Kasumi-1 (cell line): ENCODE measurements at regions not wholly inside any gene's neighbourhood (a gene's known extent, or its start where the extent isn't known, plus 50 kb on each side); places are given as distances from the start of the nearest gene placed in this dataset.
"Not testable (repeated sequence)": the region's sequence is repeated elsewhere in the genome, so short reads cannot be mapped to it uniquely, and the experiment has no call there.

Source experiments
- DNase-seq, 2 experiments: peaks; one replicate each; lab custom pipeline; 2025; lab: John Stamatoyannopoulos, UW

DNA sequence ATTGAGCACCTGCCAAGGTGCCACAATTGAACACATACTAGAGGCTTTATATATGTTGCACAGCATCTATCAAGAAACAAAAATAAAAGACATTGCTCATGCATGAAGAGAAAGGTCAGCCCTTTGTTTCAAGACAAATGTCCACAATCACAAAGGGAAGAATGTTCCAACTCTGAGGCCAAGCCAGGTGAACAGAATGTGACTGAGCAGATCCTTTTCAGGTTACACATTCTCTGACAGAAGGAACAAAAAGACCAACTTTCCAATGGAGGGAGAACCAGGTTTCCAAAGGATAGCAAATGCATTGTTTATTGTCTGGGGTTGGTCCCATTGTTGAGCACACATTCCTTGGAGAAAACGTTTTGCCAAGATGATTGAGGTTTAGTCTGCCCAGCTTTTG lies 50.2 kb upstream of the FAM174B start:
- no peak for DNase-seq

DNA sequence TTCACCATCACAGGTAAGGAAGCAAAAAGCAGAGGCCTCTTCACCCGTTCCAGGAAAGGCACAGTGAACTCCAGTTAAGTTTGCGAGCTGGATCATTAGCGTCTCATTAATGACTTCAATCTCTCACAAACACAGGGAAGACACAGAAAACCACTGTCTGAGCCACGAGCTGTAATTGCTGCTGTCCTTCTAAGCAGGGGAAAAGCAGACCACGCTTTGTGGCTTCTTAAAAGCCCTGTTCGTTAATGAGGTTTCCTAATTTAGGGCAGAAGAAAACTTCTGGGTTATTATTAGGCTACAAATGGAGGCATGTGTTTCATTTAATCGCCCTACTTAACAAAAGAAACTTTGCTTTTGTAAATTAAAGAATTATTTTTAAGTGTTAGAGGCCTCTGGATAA lies 50.6 kb upstream of the FAM174B start:
- no peak for DNase-seq

DNA sequence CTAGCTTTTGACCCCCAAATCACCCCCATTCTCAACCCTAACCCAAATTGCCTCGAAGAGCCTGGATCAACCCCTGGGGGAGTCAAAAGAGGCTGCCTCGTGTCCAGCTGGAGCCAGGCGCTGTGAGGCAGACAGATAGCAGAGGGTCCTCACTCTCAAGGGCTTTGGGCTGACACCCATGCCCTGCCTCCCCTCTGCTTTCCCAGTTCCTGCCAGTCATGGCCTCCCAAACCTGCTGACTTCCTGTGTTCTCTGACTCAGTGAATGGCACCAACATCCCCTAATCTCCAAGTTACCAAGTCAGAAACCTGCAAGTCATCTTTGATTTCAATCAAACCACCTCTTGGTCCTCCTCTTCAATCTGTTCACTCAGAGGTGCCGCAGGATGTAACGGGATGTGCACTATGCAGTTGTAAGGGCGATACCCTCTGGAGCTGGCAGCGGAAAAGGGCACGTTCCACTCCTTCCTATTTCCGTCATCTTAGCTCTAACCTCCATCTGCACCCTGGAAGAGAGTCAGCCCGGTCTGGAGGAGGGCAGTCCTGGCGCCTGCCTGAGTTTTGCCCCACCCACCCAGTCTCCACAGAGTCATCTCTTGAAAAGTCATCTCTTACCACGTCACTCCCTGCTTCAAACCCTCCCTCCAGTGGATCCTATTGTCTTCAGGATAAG lies 52.4 kb upstream of the FAM174B start:
- DNase-seq, result no peak

DNA sequence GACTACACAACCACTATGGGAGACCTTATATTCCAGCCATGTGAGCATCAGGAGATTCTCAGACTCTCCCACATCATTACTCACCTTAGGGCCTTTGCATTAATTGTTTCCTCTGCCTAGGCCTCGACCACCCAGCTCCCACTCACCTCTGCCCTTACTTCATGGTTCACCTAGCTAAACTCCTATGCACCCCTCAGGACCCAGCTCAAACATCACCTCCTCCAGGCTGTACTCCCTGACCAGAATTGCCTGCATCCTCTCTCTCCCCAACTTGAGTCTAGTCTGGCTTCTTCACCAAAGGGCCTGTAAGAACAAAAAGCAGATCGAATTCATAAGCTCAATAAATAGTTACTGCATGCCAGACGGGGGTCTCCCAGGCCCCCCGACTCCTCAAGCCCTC lies 53.1 kb upstream of the FAM174B start:
- DNase-seq, result no peak

DNA sequence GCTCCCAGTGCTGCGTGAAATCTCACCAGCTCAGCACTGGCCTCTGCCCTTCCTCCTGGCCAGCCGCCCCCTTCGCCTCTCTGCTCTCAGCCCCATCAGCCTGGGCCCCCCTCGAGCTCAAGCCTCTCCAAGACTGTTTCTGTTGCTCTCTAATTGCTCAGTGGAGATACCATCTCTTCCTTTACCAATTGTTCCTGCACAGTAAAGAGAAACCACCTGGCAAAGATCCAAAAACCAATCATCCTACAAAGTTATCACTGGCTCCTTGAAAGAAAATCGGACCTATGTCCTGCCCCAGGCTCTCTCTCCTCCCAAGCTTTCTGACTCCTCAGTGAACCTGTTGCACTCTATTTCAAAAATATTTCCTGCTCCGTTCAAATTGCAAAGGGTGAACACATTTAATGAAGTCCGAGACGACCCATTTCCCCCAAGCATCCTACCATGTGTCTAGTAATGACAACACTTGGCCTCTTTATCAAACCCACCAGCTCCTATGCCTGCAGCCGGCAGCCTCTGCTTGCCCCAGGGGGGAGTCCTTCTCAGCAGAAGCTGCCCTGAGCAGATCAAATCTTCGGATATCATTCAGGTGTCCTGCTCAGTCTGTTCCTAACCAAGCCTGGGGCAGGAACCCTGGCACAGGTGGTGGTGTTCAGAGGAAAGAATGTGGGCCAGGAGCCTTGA lies 53.7 kb upstream of the FAM174B start:
- DNase-seq, result no peak

DNA sequence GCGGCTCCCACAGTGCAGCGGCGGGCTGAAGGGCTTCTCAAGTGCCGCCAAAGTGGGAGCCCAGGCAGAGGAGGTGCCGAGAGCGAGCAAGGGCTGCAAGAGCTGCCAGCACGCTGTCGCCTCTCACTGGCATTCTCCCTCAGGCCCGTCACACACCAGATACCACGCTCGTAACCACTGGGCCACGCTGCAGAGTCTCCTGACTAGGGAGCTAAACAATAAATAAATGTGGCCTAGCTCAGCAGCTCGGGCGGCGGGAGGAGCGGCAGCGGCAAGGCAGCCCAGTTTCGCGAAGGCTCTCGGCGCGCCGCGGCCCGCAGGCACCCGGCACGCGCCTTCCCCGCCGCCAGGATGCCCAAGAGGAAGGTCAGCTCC lies 55.9 kb upstream of the FAM174B start:
- no peak for DNase-seq

DNA sequence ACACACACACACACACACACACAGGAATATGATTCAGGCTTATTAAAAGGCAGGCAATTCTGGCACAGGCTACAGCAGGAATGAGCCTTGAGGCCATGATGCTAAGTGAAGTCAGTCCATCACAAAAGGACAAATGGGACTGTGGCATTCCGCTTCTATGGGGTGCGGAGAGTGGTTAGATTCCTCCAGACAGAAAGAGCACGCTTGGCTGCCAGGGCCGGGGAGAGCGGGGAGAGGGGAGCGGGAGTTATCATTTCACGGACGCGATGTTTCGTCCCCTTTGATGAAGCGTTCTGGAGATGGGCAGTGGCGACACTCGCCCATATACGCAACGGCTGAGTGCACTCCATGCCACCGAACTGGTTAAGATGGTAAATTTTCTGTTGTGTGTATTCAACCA lies 58.5 kb upstream of the FAM174B start:
- no peak for DNase-seq

DNA sequence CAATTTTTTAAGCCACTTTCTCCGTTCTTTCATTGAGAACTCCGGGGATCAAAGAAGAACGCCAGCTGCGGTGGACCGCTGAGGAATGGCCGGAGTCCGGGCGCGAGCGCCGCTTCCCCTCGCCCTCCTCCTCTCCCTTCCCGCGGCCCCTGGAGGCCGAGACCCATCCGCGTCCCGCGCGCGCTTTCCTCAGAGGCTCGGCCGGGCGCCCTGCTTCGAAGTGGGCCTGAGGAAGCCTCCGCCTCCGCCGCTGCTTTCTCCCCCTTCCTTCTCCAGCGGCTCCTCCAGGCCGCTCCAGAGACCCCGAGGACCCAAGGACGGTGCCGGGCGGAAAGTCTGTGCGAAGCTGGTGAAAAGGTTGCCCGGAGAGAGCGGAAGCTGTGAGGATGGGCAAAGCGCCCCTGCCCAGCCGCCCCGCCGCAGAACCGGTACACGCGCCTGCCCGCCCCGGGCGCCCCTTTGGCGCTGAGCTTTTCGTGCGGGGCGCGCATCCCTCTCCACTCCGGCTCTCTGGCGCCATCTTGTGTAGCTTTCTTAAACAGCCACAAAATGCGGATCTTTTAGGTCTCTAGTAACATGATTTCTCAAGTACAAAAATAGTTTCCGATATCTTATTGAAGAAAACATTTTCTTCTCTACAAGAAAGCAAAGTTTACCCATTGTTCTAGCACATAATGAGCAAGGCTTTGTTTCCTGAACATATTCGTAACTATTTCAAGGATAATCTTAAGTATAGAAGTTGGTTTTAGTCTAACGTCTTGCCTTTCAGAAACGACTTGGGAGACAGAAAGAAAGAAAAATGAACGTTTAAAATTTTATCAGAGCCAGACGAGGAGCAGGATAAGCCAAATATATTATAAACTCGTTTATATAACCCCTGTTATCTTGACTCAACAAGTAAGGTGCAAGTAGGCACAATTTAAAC lies 59.2 kb upstream of the FAM174B start:
- peak; percentile 75 to 90 for DNase-seq

DNA sequence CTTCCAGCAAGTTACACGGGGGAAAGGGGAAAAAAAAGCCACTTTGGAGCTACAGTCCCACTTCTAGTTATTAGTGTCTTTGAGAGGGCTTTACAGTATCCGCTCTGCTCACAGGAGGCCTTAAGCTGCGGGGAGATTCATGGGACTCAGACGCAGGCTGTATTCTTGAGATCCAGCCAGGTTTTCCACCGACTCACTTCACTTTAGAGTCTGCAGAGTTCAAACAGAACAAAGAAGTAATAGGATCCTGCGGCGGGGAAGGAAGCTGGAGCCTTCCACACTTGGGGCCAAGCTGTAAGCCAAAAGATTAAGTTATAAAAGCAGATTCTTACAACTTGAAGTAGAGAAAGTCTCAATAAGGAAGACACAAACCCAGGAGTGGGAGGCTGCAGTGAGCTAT lies 60.2 kb upstream of the FAM174B start:
- no peak for DNase-seq

DNA sequence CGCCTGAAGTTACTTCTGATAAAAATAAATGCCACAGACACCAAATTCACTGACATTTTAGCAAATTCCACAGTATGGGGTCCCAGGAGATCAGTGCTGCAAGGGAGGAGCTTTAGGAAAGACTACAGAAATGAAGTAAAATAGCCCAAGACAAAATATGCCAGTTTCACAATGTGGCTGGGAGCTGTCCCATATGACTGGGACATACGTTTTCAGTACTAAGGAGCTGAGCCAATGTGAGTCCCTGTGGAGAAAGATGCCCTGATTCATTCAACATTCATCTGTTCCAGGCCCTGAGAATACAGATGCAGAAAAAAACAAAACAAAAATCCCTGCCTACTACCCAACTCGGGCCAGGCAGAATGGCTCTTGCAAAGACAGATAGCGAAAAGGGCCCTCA lies 63.4 kb upstream of the FAM174B start:
- DNase-seq, result no peak

DNA sequence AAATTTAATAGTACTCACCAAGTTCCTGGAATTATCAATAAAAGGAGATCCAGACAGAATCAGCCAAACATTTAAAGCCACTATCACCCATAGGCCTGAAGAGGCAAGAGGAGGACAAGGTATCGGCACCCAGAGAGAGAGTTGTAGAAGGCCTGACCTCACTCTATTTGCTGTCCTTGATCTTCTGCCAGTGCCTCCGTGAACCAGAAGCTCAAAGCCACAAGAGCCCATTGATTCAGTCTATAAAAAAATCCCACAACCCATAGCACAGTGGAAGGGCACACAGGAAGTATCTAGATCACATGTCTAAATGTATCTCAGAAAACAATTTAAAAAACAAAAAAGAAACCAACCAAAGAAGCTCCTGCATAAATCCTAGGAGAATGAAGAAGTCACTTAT lies 68.6 kb upstream of the FAM174B start:
- no peak for DNase-seq

DNA sequence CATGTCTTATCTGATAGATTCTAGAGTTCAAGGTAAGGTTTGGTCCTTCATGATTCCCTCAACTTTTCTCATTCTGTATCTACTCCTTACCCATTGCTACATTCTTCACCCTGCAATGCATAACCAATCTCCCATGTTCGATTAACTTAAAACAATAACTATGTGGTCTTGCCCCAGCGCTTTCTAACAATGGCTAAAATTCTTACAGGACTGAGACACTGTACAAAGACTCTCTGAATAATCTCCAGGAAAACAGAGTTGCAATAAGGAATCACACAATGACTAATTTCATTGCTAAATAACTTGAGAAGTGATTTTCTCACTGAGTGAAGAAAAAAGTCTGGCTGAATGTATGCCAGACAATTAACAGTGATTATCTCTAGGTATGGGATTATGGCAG lies 69.6 kb upstream of the FAM174B start:
- no peak for DNase-seq

DNA sequence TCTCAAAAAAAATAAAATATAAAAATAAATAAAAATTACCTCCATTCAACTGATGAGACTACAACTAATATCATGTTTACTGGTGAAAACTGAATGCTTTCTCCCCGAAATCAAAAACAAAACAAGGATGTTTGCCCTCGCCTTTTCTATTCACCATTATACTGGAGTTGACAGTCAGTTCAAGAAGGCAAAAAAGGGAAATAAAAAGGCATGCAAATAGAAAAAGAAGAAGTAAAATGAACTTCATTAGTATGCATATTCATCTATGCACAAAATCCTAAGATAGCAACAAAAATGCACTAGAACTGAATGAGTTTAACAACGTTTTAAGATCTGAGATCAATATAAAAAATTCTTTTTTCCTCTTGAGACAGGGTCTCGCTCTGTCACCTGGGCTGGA lies 72.7 kb upstream of the FAM174B start:
- no peak for DNase-seq

DNA sequence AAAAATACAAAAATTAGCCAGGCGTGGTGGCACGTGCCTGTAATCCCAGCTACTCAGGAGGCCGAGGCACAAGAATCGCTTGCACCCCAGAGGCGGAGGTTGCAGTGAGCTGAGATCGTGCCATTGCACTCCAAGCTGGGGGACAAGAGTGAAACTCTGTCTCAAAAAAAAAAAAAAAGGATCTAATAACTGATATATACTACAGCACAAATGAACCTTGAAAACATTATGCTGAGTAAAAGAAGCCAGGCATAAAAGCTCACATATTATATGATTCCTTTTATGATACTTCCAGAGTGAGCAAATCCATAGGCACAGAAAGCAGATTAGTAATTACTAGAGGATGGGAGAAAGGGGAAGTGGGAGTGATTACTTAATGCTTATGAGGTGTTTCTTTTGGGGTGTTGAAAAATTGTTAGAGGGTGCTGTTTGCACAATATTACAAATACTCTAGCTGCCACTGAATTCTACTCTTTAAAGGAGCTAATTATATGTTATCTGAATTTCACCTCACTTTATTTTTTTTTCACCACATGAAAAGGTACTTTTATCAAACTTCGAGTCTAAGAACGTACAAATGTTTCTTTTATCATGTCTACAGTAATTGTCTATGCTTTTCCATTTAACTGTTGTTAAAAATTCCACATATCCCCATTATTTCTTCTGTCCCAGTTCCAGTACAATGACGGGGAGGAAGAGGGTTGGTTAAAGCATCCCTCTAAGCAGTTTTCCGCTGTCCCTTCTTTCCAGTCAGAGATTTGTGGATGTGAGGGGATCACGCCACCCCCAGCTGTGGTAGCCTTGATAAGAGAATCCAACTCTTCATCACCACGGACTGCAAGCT lies 77.7 kb upstream of the FAM174B start:
- DNase-seq, result peak; percentile 25 to 27

DNA sequence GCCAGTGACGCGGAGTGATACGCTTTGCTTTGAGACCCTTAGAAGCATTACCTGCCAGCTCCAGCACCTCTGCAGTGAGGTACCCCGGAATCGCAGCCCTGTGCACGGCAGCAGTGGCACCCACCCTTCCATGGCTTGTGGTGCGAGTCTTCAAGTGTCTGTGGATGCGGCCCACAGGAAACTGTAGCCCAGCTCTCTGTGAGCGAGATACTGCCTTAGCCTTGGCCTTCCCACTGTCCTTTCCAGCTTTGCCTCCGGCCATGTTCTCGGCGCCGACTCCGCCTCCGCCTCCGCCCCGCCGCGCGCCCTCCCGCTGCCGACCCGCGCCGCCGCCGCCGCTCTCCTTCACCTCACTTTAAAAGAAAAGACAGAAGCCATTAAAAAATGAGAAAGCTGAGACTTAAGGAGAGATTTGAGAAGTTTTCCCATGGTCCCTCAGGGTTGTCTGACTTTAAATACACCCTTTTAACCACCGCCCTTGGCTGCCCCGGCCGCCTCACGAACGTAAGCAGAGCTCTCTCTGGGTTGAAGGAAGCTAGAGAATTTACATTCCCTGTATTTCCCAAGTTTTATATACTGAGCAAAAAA lies 78.5 kb upstream of the FAM174B start:
- no peak for DNase-seq

DNA sequence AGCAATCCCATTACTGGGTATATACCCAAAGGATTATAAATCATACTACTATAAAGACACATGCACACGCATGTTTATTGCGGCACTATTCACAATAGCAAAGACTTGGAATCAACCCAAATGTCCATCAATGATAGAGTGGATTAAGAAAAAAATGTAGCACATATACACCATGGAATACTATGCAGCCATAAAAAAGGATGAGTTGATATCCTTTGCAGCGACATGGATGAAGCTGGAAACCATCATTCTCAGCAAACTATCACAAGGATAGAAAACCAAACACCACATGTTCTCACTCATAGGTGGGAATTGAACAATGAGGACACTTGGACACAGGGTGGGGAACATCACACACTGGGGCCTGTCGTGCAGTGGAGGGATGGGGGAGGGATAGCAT lies 83.7 kb upstream of the FAM174B start:
- not testable (repeated sequence) for DNase-seq

DNA sequence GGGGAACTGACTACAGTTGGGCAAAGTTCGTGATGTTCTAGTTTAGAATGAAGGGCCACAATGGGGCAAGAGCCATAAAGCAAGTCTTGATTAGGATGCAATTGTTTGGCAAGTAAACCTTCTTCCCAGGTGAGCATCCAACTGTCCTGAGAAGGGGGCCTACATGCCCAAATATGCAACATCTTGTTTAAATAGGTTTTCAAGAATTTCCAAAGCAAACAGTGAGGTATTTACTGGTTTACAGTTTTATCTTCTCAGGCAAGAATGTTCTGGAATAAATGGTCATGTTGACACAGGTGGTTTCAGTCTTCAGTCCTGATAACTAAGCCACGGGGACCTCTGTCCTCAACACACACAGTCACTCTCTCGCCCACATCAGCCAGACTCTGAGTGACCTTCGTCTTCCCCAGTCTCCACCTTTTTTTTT lies 90.3 kb upstream of the FAM174B start:
- DNase-seq, result no peak

DNA sequence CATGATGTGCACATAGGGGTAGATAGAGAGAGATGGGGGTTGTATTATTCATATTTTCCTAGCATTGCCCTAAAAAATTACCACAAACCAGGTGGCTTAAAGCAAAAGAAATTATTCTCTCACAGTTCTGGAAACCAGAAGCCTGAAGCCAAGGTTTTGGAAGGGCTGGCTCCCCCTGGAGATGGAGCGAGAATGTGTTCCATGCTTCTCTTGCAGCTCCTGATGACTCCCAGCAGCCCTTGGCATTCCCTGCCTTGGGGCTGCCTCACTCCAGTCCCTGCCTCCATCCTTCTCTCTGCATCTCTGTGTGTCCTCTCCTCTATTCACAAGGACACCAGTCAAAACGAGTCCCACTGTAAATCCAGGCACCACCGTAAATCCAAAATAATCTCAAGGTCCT lies 91.5 kb upstream of the FAM174B start:
- DNase-seq, result no peak

DNA sequence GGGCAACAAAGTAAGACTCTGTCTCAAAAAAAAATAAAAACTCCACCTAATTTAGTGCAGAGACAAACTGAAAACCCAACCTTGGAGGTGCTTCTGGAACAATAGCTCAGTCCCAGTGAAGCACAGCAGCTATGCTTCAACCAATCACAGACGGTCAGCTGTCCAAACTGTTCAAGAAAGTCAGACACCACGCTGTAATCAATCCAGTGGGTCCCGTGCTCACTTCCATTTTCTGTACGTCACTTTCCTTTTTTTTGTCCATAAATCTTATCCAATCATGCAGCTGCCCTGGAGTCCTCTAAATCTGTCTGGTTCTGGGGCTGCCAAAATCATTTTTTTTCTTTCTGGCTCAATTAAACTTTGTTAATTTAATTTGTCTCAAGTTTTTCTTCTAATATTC lies 93.6 kb upstream of the FAM174B start:
- DNase-seq, result no peak

DNA sequence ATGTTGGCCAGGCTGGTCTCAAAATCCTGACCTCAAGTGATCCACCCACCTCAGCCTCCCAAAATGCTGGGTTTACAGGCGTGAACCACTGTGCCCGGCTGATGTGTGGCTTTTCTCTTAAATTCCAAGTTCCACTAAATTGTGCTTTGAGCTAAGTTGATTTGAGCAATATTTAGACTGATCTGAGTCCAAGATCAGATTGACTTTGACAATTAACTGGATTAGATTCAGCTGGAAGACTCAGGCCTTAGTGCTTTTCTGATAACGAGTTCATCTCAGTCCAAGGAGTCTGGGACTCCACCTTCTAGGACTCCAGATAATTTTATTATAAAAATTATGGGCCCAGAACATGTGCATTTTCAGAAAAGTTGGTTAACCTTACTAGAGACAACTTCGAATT lies 94.4 kb upstream of the FAM174B start:
- no peak for DNase-seq

DNA sequence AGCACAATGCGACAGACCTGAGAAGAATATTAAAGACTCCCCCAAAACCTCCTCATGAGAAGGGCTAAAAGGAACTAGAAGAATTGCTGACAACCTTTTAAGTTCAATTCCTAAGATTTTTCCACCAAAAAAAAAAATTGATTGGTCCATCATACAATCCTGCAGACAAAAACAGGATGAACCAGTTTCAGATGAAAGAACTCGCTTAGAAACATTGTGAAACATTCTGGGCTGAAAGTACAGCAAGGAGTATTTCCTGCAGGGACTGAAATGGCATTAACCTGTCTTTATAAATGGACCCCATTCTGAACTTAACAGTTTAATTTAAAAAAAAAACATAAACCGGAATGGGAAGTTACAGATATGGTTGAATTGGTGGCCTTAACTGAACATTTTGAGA lies 96.0 kb upstream of the FAM174B start:
- DNase-seq, result no peak

DNA sequence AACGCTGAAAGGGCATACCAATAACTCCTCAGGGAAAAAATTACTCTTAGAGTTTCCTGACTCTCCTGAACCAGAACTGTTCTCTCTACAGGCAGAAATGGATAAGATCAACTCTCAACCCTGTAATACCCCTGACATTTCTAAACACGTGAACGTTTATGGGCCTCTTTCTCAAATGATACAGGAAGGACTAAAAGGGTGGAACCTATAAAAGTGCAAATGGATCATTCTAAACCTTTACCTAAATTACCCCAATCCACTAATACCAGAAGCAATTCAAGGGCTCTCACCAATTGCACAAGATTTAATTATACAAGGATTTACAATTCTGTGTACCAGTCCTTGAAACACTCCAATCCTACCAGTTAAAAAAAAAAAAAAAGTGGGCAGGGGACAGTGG lies 98.0 kb upstream of the FAM174B start:
- no peak for DNase-seq
